GM21786 (cell line): ENCODE measurements at regions not wholly inside any gene's neighbourhood (a gene's known extent, or its start where the extent isn't known, plus 50 kb on each side); places are given as distances from the start of the nearest gene placed in this dataset.

Experiments used
- ATAC-seq: cut with Tn5 transposase; IDR thresholded peaks from one replicate; pipeline ENCODE4 v1.9.1; 2021; ENCODE audit not compliant: unreplicated experiment

GRCh38 chr5:97541864-97542263 is 358.8 kb upstream of the RIOK2 start:
- no peak for ATAC-seq

DNA sequence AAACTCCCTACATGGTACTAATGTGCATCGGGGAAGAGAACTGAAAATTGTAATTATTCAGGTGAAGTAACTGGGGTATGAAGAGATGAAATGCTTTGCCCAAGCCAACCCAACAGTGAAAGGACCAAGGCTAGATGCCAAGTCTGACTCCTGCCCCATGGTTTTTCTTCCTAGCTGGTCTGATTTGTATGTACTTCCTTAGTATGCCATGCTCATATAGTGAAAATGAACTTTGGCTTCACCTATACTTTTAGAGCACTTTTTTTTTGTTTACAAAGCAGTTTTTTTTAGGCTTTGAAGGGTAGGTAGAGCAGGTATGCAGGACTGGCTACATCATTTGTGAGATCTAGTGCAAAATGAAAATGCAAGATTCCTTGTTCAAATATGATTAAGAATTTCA is 359.4 kb upstream of the RIOK2 start:
- no peak for ATAC-seq

DNA sequence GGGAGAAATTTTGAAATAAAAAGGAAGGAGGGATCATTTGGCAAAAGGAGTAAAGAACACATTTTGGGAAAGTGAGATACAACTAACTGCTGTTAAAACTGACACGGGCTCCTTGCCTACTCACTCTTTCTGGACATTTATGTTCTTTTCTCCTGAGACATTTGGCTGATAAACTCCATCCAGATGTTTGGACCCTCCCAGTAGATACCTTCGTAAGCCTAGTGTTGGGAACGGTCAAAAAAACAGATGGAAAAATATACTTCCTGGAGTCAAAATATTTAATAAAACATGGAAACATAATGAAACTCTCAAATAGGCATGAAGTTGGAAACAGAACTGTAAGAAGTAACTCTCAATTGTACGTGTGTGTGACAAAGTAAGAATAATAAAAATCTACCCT is 360.1 kb upstream of the RIOK2 start:
- no peak for ATAC-seq

DNA sequence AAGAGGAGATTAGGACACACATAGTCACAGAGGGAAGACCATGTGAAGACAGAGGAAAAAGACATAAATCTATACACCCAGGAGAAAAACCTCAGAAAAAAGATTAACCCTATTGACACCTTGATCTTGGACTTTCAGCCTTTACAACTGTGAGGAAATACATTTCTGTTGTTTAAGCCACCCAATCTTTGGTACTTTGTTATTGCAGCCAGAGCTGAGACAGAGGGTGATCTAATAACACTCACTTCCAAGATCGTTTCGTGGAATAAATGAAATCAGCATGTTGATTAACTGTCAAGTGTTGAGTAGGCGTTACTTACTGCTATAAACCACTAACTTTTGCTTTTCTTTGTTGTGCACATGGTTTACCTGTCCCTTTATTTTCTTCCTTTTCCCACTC is 361.2 kb upstream of the RIOK2 start:
- no peak for ATAC-seq

DNA sequence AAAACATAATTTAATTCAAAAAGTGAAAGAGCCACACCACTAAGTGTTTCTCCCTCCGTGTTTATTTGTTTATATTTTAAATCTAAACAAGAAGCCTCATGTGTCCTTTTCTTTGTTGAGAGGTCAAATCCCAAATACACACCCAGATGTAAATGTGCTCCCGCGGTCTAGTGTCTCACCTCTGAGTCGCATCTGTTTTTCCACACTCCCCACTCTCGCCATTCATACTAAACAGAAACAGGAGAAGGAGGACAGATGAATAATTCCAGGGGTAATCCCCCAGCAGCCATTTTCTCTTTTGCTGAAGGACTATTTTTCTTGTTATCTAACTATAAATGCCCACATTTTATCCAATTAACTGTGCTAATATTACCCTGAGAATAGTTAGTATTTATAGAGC is 361.6 kb upstream of the RIOK2 start:
- ATAC-seq: no peak

DNA sequence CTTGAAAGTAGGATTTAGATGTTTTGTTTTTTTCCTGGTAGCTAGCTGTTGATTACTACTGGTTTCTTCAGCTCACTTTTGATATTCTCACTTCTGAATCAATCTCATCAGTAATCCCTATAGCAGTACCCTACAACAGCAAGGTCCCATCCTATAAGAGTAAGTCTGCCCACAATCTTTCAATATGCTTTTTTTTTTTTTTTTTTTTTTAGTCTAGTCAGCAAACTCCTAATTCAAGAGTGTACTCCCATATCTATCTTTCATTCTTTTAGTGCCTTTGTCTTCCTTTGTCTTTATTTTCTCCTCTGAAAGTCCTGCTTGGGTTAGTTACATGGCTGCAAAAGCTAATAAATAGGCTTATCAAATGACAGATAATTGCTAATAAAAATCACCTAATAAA is 362.4 kb upstream of the RIOK2 start:
- no peak for ATAC-seq

DNA sequence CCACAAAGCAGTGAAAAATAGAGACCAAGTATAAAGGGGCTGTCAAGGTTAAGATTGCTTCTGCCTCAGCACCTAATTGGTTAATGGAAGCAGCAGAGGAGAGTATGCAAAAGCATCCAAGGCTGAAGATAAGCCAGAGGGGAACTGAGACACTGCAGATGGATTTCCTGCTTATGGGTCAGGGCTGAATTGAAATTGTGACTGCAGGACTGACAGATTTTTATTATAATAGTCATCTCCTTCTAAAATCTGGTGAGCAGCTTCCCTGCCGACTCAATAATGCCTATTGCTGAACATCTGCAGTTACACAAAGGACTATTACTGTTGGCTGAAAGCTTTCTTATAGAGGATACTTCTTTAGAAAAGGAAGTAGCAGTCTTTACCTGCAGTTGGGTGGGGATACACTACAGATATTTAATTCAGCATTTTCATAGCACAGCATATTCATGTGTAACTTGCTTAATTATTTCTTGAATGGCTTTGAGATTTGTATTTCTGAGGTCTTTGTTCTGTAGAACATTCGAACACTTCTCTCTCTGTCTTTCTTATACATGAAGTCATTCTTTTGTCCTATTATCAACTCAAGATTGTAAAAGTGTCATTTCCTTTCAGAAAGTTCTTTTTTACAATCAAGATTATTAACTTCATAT is 363.0 kb upstream of the RIOK2 start:
- no peak for ATAC-seq

GRCh38 chr5:97547430-97547829 is 364.4 kb upstream of the RIOK2 start:
- ATAC-seq: no peak

GRCh38 chr5:97547999-97548738 is 365.1 kb upstream of the RIOK2 start:
- ATAC-seq: peak; percentile 76

DNA sequence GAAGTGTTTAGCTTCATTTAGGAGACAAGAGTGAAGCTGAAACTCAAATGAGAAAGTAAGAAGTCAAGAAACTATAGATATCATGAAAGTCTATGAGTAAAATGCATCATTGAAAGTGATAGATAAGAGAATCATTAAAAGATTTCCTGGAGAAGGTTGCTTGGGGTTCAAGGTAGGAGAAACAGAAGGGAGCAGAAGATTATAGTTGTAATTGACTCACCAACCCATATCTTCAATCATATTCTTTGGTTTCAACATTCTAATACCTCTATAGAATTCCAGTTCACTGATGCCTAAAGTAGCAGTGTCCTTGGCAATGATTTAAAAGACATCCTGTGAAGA is 365.7 kb upstream of the RIOK2 start:
- no peak for ATAC-seq

- no peak for ATAC-seq
Measured at GRCh38 chr5:97549496-97549895, 366.4 kb upstream of the RIOK2 start.

DNA sequence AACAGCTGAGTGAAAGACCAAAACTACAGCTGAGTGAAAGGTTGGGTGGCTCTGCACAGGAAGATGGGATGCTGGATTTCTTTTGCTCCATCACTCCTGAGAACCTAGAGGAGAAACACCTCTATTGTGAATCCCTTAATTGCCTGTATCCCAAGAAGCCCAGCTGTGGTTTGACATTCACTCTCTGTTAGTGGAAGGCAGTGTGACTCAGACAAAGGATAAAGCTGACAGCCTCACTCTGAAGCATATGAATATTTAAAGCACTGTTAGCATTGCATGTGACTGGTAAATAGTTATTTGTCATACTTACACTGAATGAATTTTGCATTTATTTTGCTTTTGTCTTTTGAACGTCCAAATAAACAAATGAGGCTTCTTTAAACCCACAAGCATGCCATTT is 367.1 kb upstream of the RIOK2 start:
- ATAC-seq: no peak

GRCh38 chr5:97550818-97551217 is 367.8 kb upstream of the RIOK2 start:
- ATAC-seq: no peak

DNA sequence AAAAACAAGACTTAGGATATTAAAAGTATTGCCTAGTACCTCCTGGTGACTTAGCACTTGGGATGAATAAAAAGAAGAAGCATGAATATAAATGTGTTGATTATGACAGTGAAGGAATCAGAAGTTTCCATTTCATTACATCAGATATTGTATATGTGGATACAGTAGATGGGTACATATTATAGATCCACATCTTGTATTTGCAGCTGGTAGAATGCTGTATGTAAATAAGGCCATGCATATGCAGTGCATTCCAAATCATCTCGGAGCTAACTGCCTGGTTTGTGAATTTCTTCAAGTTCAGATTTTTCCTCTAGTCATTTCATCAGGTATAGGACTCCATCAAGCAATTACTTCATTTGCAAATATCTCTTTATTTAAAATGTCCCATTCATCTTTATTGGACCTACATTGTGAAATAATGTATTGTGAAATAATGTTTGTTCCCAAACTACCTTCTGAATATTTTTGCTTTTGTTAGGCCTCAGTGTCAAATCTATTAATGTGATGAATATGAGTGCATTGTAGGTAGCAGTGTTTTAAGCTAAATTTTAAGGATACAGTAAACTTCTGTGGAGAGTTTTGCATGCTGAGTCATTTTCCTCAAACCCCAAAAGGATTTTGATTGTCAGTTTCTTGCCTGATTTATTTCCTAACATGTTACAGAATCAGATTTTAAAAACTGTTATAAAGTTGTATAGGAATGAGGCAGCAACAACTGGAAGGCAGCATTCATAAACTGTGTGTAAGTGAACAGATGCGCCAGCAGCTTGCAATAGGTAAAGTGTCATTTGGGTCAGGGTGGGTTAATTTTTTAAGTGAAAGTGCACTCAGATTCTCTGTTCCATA is 370.8 kb upstream of the RIOK2 start:
- no peak for ATAC-seq

DNA sequence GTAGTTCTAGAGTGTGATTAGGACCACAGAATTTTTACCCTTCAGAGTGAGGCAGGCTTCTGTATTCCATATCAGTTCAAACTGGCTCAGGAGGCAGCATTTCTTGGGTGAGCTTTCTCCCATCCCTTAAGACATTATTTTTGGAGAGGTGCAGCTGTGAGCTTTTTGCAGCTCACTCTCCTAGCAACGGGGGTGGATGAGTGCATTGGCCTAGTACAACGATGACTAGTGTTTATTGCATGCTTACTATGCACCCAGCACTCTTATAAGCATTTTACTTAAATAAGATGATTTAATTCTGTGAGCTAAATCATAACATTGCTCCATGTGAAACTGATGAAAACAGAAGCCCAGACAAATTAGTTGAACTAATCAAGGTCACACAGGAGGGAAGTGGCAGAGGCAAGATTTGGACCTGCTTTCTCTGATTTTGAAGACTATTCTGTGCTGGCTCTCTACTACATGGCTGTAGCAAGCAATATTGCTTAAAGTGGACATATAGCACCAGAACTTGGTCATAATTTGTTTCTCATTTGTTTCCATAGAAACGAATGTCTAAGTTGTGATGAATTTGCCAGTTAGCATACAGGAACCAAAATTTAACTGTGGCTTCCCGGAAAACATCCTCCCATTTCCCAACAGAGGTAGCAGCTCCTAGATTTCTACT is 372.1 kb upstream of the RIOK2 start:
- ATAC-seq: no peak

- no peak for ATAC-seq
Measured at GRCh38 chr5:97555644-97555981, 372.6 kb upstream of the RIOK2 start.

DNA sequence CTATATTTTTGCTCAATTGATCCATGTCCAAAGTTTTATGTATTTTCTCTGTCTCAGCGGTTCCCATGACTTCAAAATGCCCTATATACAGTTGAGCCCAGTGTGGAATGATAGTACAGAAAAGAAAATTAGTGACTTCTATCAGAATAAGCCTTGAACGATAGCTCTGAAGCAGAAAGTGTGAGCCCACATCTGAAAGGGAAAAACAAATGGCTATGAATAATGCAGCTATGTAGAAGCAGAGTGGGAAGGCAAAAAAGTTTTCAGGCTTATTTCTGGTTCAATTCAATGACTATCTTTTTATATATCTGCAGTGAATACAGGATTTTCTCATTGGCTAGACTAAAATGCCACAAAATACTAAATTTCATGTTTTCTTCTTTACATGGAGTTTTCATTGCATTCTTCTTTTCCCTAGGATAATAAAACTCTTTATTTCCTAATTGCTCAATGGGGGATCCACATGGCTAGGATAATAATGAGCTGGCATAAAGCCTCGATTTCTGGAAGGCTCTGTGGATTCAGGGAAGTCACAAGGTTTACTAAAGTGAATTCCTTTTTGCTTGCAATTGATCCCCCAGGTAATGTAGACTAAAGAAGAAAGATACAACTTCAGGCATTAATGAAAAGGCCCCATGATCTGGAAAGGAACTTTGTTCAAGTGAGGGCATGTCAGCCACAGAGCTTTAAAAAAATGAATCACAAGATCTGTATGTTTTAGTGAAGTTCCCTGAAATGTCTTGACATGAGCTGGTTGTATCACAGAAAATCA is 377.0 kb upstream of the RIOK2 start:
- ATAC-seq: no peak

DNA sequence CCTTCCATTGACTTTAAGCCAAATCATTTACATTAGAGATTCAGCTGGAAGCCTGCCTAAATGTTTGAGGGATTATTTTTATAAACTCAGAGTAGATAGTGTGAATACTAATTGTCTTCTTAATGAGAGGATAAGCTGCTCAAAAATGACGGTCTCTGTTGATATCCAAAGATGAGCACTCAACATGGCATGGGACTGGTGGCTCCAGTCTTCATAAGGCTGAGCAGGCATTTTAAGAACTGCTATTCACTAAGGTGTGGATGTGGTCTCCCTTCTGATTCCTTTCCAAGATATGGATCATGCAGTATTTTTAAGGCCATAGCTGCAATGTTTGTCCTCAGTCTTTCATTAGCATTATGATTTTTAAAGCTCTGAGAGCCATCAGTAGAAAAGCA is 377.5 kb upstream of the RIOK2 start:
- no peak for ATAC-seq

DNA sequence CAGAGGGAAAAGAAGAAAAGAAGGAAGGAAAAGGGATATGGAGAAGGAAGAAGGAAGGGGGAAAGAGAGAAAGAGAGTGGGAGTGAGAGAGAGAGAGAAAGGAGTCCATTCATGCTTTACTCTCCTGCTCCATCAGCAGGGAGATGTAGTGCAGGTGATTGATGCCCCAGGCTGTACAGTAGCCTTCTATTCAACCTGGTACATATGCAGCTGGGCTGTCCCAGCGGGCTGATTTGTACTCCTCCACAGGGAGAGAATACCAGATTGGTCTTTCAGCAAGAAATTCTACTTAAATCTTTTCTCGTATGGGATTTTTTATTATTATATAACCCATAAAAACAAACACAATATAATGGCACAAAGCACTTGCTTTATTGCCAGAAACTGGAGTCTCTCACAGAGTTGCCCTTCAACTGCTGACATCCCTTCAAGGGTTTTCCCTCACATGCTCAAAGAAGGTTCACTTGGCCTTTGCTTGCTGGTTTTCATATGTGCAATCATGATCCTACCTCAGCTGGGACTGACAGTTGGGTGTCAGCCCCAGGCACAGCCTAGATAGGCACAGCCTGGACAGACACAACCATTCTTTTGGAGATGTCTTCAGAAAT is 380.1 kb upstream of the RIOK2 start:
- no peak for ATAC-seq

DNA sequence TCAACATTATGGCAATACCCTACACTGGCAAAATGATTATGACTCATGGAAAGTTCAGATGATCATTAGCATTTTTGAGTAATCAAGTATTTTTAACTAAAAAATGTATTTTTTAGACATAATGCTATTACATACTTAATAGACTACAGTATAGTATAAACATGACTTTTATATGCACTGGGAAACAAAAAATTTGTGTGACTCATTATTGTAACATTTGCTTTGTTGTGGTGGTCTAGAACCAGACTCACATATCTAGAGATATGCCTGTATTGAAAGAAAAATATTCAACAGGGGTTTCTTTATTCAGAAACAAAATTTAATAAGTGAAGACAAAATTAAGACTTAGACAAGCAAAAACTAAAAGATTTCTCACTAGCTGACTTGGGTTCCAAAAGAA is 385.3 kb upstream of the RIOK2 start:
- no peak for ATAC-seq

DNA sequence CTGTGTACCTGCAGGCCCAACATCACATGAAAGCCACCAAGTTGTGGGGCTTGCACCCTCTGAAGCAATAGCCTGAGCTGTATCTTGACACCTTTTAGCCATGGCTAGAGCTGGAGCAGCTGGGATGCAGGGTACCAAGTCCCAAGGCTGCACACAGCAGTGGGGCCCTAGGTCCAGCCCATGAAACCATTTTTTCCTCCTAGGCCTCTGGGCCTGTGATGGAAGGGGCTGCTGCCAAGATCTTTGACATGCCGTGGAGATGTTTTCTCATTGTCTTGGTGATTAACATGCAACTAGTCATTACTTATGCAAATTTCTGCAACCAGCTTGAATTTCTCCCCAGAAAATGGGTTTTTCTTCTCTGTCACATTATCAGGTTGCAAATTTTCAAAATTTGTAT is 387.2 kb upstream of the RIOK2 start:
- ATAC-seq: no peak
